ENCODE measurements at regions not wholly inside any gene's neighbourhood (a gene's known extent, or its start where the extent isn't known, plus 50 kb on each side); places are given as distances from the start of the nearest gene placed in this dataset.
"Not testable (repeated sequence)": the region's sequence is repeated elsewhere in the genome, so short reads cannot be mapped to it uniquely, and the experiment has no call there.

GRCh38 chr20:30393523-30393922, 863.9 kb upstream of the DEFB115 start:
- not testable (repeated sequence) for H3K36me3 ChIP-seq (ENCODE audit: control insufficient read depth, insufficient read depth, low read length); H3K27ac ChIP-seq (ENCODE audit: low read depth, low read length); H3K9me3 ChIP-seq (ENCODE audit: control insufficient read depth, insufficient read depth, low read length); H3K4me3 ChIP-seq (ENCODE audit: low read depth, low read length); H3K27me3 ChIP-seq (ENCODE audit: control insufficient read depth, insufficient read depth, low read length); H3K4me1 ChIP-seq (ENCODE audit: control insufficient read depth, insufficient read depth, low read length); H3K9ac ChIP-seq (ENCODE audit: low read depth, low read length)

- H3K4me3 ChIP-seq (ENCODE audit: low read depth, low read length); H3K9ac ChIP-seq (ENCODE audit: low read depth, low read length); H3K4me1 ChIP-seq (ENCODE audit: control insufficient read depth, insufficient read depth, low read length); H3K9me3 ChIP-seq (ENCODE audit: control insufficient read depth, insufficient read depth, low read length); H3K36me3 ChIP-seq (ENCODE audit: control insufficient read depth, insufficient read depth, low read length); H3K27ac ChIP-seq (ENCODE audit: low read depth, low read length); H3K27me3 ChIP-seq (ENCODE audit: control insufficient read depth, insufficient read depth, low read length): not testable (repeated sequence)
Measured at GRCh38 chr20:30397111-30397510, 860.4 kb upstream of the DEFB115 start.

DNA sequence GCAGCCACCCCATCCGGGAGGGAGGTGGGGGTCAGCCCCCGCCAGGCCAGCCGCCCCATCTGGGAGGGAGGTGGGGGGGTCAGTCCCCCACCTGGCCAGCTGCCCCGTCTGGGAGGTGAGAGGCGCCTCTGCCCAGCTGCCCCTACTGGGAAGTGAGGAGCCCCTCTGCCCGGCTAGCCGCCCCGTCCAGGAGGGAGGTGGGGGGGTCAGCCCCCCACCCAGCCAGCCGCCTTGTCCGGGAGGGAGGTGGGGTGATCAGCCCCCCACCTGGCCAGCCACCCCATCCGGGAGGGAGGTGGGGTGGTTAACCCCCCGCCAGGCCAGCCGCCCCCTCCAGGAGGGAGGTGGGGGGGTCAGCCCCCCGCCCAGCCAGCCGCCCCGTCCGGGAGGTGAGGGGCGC, 852.4 kb upstream of the DEFB115 start:
- not testable (repeated sequence) for H3K4me1 ChIP-seq (ENCODE audit: control insufficient read depth, insufficient read depth, low read length); H3K4me3 ChIP-seq (ENCODE audit: low read depth, low read length); H3K9ac ChIP-seq (ENCODE audit: low read depth, low read length); H3K27ac ChIP-seq (ENCODE audit: low read depth, low read length); H3K27me3 ChIP-seq (ENCODE audit: control insufficient read depth, insufficient read depth, low read length); H3K36me3 ChIP-seq (ENCODE audit: control insufficient read depth, insufficient read depth, low read length)
- peaks cover 11% of the 10 kb centered on the region for H3K9me3 ChIP-seq (ENCODE audit: control insufficient read depth, insufficient read depth, low read length)

GRCh38 chr20:30405585-30405984, 851.9 kb upstream of the DEFB115 start:
- H3K27ac ChIP-seq (ENCODE audit: low read depth, low read length); H3K4me3 ChIP-seq (ENCODE audit: low read depth, low read length); H3K27me3 ChIP-seq (ENCODE audit: control insufficient read depth, insufficient read depth, low read length); H3K9me3 ChIP-seq (ENCODE audit: control insufficient read depth, insufficient read depth, low read length); H3K4me1 ChIP-seq (ENCODE audit: control insufficient read depth, insufficient read depth, low read length); H3K9ac ChIP-seq (ENCODE audit: low read depth, low read length); H3K36me3 ChIP-seq (ENCODE audit: control insufficient read depth, insufficient read depth, low read length): not testable (repeated sequence)

- H3K9ac ChIP-seq (ENCODE audit: low read depth, low read length); H3K27ac ChIP-seq (ENCODE audit: low read depth, low read length); H3K4me1 ChIP-seq (ENCODE audit: control insufficient read depth, insufficient read depth, low read length); H3K27me3 ChIP-seq (ENCODE audit: control insufficient read depth, insufficient read depth, low read length); H3K36me3 ChIP-seq (ENCODE audit: control insufficient read depth, insufficient read depth, low read length); H3K4me3 ChIP-seq (ENCODE audit: low read depth, low read length): not testable (repeated sequence)
- H3K9me3 ChIP-seq (ENCODE audit: control insufficient read depth, insufficient read depth, low read length): peaks cover 15% of the 10 kb centered on the region
Measured at GRCh38 chr20:30406370-30406769, 851.1 kb upstream of the DEFB115 start.

DNA sequence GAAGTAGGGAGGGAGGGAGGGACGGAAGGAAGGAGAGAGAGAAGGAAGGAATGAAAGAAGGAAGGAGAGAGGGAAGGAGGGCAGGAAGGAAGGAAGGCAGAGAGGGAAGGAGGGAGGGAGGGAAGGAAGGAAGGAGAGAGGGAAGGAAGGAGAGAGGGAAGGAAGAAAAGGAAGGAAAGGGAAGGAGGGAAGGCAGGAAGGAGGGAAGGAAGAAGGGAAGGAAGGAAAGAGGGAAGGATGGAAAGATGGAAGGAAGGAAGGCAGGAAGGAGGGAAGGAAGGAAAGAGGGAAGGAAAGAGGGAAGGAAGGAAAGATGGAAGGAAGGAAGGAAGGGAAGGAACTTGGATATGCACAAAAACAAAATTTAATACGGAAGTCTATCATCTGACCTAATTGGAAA, 844.5 kb upstream of the DEFB115 start:
- no peaks in the 10 kb centered on the region for H3K4me1 ChIP-seq (ENCODE audit: control insufficient read depth, insufficient read depth, low read length)
- no peaks in the 10 kb centered on the region for H3K27me3 ChIP-seq (ENCODE audit: control insufficient read depth, insufficient read depth, low read length)
- H3K27ac ChIP-seq (ENCODE audit: low read depth, low read length): no peak overlapping the region
- peaks cover 9% of the 10 kb centered on the region; the same call in 1 of the 2 replicates for H3K9me3 ChIP-seq (ENCODE audit: control insufficient read depth, insufficient read depth, low read length)
- no peak overlapping the region for H3K9ac ChIP-seq (ENCODE audit: low read depth, low read length)
- H3K4me3 ChIP-seq (ENCODE audit: low read depth, low read length): no peak overlapping the region
- no peaks in the 10 kb centered on the region for H3K36me3 ChIP-seq (ENCODE audit: control insufficient read depth, insufficient read depth, low read length)

DNA sequence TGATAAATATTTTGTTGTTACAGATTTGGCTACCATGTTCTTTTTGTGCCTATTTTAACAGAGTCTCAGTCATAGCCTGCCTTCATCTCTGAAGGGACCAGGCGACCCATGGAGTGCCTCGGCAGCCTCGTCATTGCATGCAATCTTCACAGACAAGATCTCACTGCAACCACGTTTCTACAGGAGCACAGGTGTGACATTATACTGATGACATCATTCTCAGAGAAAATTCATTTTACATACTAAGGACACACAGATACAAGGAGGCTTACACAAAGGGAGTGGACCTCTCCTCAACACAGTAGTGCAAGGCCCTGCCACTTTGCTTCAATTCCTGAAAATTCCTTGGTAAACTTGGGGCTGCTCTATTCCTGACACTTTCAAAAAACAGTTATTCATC, 840.1 kb upstream of the DEFB115 start:
- not testable (repeated sequence) for H3K9ac ChIP-seq (ENCODE audit: low read depth, low read length); H3K27me3 ChIP-seq (ENCODE audit: control insufficient read depth, insufficient read depth, low read length)

DNA sequence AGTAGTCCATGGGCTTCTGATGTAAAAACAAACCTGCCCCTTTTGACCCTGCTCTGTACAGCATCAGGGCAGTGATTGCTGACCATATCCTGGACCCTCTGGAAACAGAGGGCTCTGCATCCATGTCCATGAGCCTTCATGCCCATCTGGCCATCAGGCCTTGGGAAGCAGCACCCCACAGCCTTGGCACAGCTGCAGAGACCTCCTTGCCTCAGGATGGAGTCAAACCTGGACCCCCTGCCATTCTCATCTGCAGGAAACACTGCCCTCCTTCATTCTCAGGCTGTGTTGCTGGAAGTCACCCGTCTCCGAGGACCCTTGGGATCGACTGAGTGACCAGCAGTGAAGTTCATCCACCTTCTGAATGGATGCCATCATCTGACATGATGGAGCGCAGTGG, 839.1 kb upstream of the DEFB115 start:
- H3K4me3 ChIP-seq (ENCODE audit: low read depth, low read length): not testable (repeated sequence)

More for the DNA sequence above, 840.1 kb upstream of the DEFB115 start:
- peaks cover 28% of the 10 kb centered on the region for H3K9me3 ChIP-seq (ENCODE audit: control insufficient read depth, insufficient read depth, low read length)
- H3K36me3 ChIP-seq (ENCODE audit: control insufficient read depth, insufficient read depth, low read length); H3K4me3 ChIP-seq (ENCODE audit: low read depth, low read length); H3K27ac ChIP-seq (ENCODE audit: low read depth, low read length); H3K4me1 ChIP-seq (ENCODE audit: control insufficient read depth, insufficient read depth, low read length): not testable (repeated sequence)

DNA sequence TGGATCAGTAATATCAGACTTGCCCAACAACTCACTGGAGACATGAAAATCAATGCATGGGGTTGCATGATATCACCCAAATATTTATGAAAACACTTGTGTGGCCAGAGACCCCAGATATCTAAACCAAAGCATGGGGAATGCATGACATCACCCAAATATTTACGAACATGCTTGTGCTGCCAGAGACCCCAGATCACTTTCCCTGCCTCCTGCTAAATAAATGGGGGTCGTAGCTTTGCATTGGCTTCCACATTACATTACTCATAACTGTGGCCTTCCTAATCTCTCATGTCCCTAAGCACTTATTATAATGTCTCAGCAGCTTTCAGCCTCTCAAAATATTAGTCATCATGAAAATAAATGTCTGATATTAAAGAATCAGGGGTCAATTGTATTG, 838.0 kb upstream of the DEFB115 start:
- Histone ChIP-seq H3K9ac (ENCODE audit: low read depth, low read length) (no peak overlapping the region), H3K4me3 (ENCODE audit: low read depth, low read length) (no peak overlapping the region), H3K4me1 (ENCODE audit: control insufficient read depth, insufficient read depth, low read length) (peaks cover 5% of the 10 kb centered on the region; the same call in 1 of the 2 replicates), H3K27ac (ENCODE audit: low read depth, low read length) (no peak overlapping the region), H3K27me3 (ENCODE audit: control insufficient read depth, insufficient read depth, low read length) (no peaks in the 10 kb centered on the region), H3K9me3 (ENCODE audit: control insufficient read depth, insufficient read depth, low read length) (peaks cover 34% of the 10 kb centered on the region), H3K36me3 (ENCODE audit: control insufficient read depth, insufficient read depth, low read length) (no peaks in the 10 kb centered on the region)

More for the DNA sequence above, 839.1 kb upstream of the DEFB115 start:
- H3K4me1 ChIP-seq (ENCODE audit: control insufficient read depth, insufficient read depth, low read length); H3K27ac ChIP-seq (ENCODE audit: low read depth, low read length); H3K27me3 ChIP-seq (ENCODE audit: control insufficient read depth, insufficient read depth, low read length); H3K9ac ChIP-seq (ENCODE audit: low read depth, low read length); H3K36me3 ChIP-seq (ENCODE audit: control insufficient read depth, insufficient read depth, low read length): not testable (repeated sequence)
- peaks cover 31% of the 10 kb centered on the region for H3K9me3 ChIP-seq (ENCODE audit: control insufficient read depth, insufficient read depth, low read length)

DNA sequence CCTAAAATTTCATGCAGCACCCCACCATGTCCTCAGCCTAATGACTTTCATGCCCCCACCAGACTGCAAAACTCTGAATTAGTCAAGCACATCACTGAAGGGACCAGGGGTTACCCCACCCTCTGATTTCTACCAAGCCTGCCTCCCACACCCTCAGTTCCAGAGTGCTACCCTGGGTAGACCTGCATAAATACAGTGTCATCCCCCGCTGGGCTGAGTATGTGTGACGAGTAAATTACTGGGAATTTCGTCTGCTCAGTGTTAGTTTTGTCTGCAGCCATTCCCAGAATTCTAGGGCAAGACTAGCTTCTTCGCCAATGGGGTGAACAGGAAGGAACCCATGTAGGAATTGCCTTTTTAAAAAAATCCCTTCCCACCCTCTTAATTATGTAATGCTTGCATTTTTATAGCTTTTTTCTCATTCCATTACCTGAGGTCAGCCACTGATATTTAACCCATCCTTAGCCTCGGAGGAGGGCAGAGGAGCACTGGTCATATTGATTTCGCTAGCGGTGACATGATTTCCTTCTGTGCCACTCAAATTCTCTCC, 837.5 kb upstream of the DEFB115 start:
- H3K27ac ChIP-seq (ENCODE audit: low read depth, low read length); H3K4me1 ChIP-seq (ENCODE audit: control insufficient read depth, insufficient read depth, low read length); H3K4me3 ChIP-seq (ENCODE audit: low read depth, low read length); H3K27me3 ChIP-seq (ENCODE audit: control insufficient read depth, insufficient read depth, low read length); H3K36me3 ChIP-seq (ENCODE audit: control insufficient read depth, insufficient read depth, low read length); H3K9ac ChIP-seq (ENCODE audit: low read depth, low read length): not testable (repeated sequence)
- peaks cover 38% of the 10 kb centered on the region for H3K9me3 ChIP-seq (ENCODE audit: control insufficient read depth, insufficient read depth, low read length)
